Upper lobe of left lung (tissue), 4 donors: ENCODE measurements at regions not wholly inside any gene's neighbourhood (a gene's known extent, or its start where the extent isn't known, plus 50 kb on each side); places are given as distances from the start of the nearest gene placed in this dataset.

Experiments
- CTCF ChIP-seq, 6 experiments: fragments of 450-650 bp in 4 of 6; fragments of 200-600 bp in 2 of 6; sonication (generic) in 2 of 6; IDR thresholded peaks; one replicate each; pipeline ENCODE4 v1.5.1; 2016 to 2019; ENCODE audit warnings: antibody characterized with exemption in 6 of 6
- POLR2A ChIP-seq, 4 donors: fragments of 450-650 bp; IDR thresholded peaks; one replicate each; pipeline ENCODE4 v1.5.1; 2016 to 2017; ENCODE audit warnings: antibody characterized with exemption in 4 of 4, mild to moderate bottlenecking in 2 of 4

- TF ChIP-seq CTCF (IDR thresholded peaks at IDR 0.05) (no peak), POLR2A (IDR thresholded peaks at IDR 0.05) (no peak)
Measured at GRCh38 chr3:194830978-194831377, 145.3 kb downstream of the FAM43A start.
